ENCODE measurements at regions not wholly inside any gene's neighbourhood (a gene's known extent, or its start where the extent isn't known, plus 50 kb on each side); places are given as distances from the start of the nearest gene placed in this dataset.

GRCh38 chr7:46970131-46970430, 611.8 kb downstream of the TNS3 start:
- TF ChIP-seq CTCF (IDR thresholded peaks at IDR 0.05) (no peak), POLR2A (IDR thresholded peaks at IDR 0.05) (no peak)
